Fibroblast of upper back skin (primary cell): ENCODE measurements at regions not wholly inside any gene's neighbourhood (a gene's known extent, or its start where the extent isn't known, plus 50 kb on each side); places are given as distances from the start of the nearest gene placed in this dataset.
"Not testable (repeated sequence)": the region's sequence is repeated elsewhere in the genome, so short reads cannot be mapped to it uniquely, and the experiment has no call there.

Experiments used
- DNase-seq: peaks from one replicate; pipeline ENCODE4 v3.0.0-alpha.2; 2013

- not testable (repeated sequence) for DNase-seq
Observed at GRCh38 chr20:29566901-29567635, 1690.4 kb upstream of the DEFB115 start.

- DNase-seq = not testable (repeated sequence)
Observed at GRCh38 chr20:29567671-29568070, 1689.8 kb upstream of the DEFB115 start.

- DNase-seq = not testable (repeated sequence)
Observed at GRCh38 chr20:29570126-29570525, 1687.3 kb upstream of the DEFB115 start.

GRCh38 chr20:29589530-29589929 is 1667.9 kb upstream of the DEFB115 start:
- not testable (repeated sequence) for DNase-seq

GRCh38 chr20:29604163-29604562 is 1653.3 kb upstream of the DEFB115 start:
- not testable (repeated sequence) for DNase-seq

- not testable (repeated sequence) for DNase-seq
Observed at GRCh38 chr20:29606171-29606570, 1651.3 kb upstream of the DEFB115 start.

- DNase-seq = not testable (repeated sequence)
Observed at GRCh38 chr20:29629395-29629794, 1628.1 kb upstream of the DEFB115 start.
